IPS-NIHi7 (cell line): ENCODE measurements at regions not wholly inside any gene's neighbourhood (a gene's known extent, or its start where the extent isn't known, plus 50 kb on each side); places are given as distances from the start of the nearest gene placed in this dataset.

ENCODE experiments used
- DNase-seq: peaks from one replicate; pipeline ENCODE4 v3.0.0; 2012; ENCODE audit warnings: mixed read lengths; ENCODE audit errors: extremely low spot score

- no peak for DNase-seq
Measured at GRCh38 chr2:220478305-220479058, 851.1 kb downstream of the SLC4A3 start.

- DNase-seq, result no peak
Measured at GRCh38 chr2:220482716-220483115, 855.3 kb downstream of the SLC4A3 start.

DNA sequence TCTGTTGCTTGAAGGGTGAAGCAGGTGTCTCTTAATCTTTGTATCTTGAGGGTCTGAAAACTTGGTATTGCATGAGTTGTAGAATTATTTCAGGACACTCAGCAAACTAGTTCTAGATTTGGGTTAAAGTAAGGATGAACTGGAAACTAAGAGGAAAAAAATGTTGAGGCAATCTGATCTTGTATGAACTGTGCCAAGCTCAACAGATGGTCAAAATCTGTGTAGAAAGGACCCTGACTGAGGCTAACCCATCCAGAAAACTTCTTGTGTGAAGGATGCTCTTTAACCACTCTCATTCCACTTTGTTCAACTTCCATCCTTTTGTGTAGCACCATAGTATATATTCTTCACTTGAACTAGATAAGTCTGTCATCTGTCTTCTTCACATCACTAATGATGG, 861.7 kb downstream of the SLC4A3 start:
- no peak for DNase-seq

DNA sequence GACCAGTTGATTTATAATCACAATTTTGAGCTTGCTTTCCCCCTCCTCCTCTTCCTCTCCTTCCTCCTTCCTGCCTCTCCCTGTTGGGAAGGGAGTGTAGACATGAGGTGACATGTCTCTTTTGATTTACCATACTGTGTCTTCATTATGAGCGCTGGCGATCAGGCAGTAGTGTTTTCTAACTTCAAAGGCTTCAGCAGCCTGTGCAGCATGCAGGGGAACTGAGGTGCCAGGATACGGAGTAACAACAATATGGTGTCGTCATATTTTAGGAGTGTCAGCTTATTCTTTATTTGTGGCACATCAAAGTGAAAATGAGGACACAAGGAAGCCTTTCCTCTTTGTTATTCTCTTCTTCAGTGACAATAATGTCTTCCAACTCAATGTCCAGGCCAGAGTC, 864.2 kb downstream of the SLC4A3 start:
- DNase-seq, result no peak

DNA sequence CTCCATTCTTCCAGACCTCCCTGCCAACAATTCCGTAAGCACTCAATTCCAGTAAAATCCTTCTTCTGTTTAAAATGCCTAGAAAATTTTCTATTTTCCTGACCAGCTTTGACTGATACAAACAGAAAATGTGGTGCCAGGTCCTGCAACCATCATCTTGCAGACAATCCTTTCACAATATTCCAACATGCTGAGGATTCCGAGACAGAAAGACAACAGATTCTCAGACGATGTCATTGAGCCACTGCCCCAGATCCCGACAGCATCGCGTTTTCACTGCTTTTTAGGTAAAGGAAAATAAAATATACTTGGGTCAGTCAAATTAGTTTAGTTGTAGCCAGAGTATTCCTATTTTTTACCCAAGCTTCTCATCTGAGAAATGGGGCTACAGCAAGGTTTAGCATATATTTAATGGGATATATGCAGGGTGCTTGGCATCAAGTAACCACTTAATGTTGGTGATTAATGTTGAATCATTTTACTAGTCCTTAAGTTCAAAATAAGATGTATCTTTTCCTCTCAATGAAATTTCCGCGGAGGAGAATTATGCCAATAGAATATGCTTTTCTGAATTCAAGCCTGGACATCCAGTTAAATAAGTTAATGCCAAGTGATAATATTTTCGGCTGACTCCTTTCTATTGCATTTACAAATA, 866.6 kb downstream of the SLC4A3 start:
- DNase-seq, result no peak

GRCh38 chr2:220496513-220496912, 869.1 kb downstream of the SLC4A3 start:
- no peak for DNase-seq

GRCh38 chr2:220499225-220499624, 871.8 kb downstream of the SLC4A3 start:
- peak; percentile 29 for DNase-seq

DNA sequence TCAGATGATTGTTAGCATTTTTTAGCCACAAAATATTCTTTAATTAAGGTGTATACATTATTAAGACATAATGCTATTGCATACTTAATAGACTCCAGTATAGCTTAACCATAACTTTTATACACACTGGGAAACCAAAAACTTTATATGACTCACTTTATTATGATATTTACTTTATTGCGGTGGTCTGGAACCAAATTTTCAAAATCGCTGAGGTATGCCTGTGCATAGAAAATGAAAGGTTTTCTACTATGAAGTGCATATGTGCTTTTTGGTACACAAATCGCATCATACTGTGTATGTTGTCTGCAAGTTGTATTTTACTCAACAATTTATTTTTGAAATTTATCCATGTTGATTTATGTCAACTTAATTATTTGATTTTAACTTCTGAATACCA, 875.1 kb downstream of the SLC4A3 start:
- no peak for DNase-seq

DNA sequence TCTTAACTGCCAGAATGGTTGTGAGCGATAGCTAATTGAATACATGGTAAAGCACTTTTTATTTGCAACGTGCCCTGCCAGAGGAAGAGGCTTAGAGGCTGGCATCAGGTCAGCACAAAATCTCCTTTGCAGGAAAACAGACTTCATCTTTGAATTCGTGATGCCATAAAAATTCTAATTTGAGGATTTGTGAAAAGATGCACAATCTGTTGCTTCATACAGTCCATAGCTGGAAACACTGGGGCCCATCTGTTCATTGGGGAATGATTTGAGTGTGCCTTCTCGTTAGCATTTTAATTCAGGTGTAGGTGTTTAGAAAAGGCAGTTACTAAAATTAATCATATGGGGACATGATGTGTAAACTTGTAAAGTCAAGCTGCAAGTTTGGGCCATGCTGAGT, 876.0 kb downstream of the SLC4A3 start:
- no peak for DNase-seq

GRCh38 chr2:220504938-220505503, 877.6 kb downstream of the SLC4A3 start:
- DNase-seq, result peak; percentile 26

GRCh38 chr2:220506466-220506865, 879.0 kb downstream of the SLC4A3 start:
- no peak for DNase-seq

GRCh38 chr2:220509096-220509757, 881.8 kb downstream of the SLC4A3 start:
- DNase-seq, result no peak

- DNase-seq, result no peak
Measured at GRCh38 chr2:220509966-220510365, 882.5 kb downstream of the SLC4A3 start.

- no peak for DNase-seq
Measured at GRCh38 chr2:220510668-220511067, 883.2 kb downstream of the SLC4A3 start.

GRCh38 chr2:220512419-220512818, 885.0 kb downstream of the SLC4A3 start:
- no peak for DNase-seq

DNA sequence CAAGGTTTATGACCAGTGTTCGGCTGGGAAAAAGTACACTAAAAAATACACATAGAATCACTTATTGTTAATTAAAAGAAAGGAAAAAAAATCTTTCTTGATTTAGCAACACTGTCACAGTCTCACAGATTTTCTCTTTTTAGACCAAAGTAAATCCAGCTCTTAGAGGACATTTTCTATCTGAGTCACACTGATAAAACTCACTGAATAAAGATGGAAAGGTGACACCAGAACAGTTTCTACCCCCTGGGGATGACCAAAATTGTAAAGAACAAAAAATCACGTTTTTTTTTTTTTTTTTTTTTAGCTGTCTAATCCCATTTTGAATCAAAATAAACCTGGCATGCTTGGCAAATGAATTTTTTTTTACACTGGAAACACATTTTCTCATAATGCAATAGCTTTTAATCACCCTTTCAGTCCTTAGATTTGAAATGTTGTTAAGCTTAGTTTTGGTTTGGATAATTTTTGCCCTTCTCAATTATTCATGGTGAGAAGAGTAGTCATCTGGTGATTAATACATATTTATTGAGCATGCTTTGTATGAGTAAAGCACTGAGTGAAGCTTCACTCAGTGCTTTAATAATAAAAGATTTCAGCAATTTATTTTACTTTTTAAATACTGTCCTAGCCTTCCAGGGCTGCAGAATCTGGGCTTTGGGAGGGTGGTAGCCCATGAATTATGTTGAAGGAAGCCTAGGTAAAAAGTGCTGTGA, 886.3 kb downstream of the SLC4A3 start:
- no peak for DNase-seq

DNA sequence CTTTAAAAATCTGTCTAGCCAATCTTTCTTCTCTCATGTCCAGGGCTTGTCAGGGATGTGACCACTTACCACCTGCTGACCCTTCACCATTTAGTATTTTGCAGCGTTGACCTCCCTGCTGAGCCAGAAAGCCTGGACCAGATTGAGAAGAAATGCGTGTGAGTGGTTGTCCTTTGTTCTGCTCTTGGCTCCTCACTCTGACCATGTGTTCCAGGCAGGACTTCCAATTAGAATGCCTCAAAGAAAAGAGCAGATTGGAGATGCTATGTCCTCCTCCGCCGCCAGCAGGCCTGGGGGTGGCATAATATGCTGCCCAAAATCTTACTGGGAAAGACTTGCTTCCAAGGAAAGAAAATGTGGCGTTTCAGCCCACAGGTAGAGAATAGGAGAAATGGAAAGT, 894.1 kb downstream of the SLC4A3 start:
- DNase-seq, result no peak

DNA sequence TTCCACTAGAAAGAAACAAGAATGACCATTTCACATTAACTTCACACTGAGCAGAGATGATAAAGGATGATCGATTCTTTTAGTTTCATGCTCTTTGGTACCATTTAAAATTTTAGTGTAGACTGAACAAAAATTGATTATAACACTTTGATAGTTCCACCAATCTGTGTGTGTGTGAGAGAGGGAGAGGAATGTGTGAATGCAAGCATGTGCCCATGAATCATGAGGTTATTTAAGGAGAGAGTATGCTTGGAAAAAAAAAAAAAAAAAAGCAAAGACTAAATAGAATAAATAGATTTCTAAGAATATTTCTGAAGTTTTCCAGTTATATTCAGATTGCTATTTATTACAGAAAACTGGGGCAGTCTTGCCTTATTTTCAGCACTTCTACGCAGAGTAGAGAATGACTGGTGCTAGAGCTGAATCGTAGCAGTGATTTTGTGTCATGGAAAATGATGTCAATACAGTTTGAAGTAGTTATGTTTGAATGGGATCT, 900.8 kb downstream of the SLC4A3 start:
- DNase-seq, result no peak

DNA sequence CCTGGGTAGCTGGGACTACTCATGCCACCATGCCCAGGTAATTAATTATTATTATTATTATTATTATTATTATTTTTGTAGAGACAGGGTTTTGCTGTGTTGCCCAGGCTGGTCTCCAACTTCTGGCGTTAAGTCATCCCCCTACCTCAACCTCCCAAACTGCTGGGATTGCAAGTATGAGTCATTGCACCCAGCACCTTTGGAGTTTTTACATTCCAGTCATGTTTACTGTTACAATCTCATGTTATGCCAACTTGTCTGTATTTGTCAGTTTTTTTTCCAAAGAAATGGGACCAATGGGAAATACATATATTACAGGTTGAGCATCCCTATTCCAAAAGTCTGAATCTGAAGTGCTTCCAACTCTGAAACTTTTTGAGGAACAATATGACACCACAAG, 903.8 kb downstream of the SLC4A3 start:
- DNase-seq, result no peak

DNA sequence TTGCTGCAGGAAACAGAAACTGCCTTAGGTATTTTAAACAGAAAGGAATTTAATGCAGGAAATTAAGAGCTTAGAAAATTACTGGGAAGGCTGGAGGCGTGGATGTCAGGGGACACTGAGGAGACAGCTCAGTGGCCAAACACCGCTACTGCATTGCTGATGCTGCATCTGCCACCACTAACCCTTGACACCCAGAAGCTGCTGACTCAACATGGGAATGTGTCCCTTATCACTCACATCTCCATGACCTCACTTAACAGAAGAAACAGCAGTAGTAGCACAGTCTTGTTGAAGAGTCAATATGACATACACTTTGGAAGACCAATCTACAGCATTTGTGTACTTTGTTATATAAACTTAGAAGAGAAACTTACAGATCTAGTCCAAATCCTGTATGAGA, 906.1 kb downstream of the SLC4A3 start:
- peak; percentile 61 for DNase-seq

DNA sequence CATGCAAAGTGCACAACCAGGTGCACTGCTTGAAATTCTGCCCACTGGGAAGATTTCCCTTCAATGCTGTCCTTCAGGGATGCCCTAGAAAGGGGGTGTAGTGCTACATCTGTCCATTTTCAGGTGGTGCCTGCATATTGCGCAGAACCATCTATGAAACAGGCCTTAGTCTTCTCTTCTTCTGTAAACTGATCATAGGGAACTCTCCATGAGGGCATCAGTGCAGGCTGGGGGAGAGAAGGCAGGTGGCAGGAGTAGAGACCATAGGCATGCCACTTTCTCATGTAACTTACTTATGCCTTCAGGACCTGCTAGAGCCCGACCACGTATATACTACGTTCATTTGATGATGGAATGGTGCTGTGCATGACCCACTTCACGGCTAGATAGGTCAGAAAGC, 912.1 kb downstream of the SLC4A3 start:
- no peak for DNase-seq

GRCh38 chr2:220544049-220544448, 916.6 kb downstream of the SLC4A3 start:
- DNase-seq, result no peak
